Astrocyte (in vitro differentiated cells and primary cell): ENCODE measurements at regions not wholly inside any gene's neighbourhood (a gene's known extent, or its start where the extent isn't known, plus 50 kb on each side); places are given as distances from the start of the nearest gene placed in this dataset.

Experiments used
- DNase-seq: peaks from one replicate; pipeline ENCODE4 v3.0.0-alpha.2; 2010; ENCODE audit warnings: low read depth
- FAIRE-seq: peaks from 2 replicates; lab custom pipeline; 2011; peaks lifted over from hg19 to GRCh38; lab: Jason Lieb, UNC
- H2AFZ ChIP-seq: 2 replicates; pipeline ENCODE4 v1.6.0; 2012; ENCODE audit warnings: low read depth, low read length, inconsistent platforms
- H3K27ac ChIP-seq: 2 replicates; pipeline ENCODE4 v1.5.1; 2011; ENCODE audit warnings: low read depth, low read length, inconsistent platforms
- H3K27me3 ChIP-seq: 2 replicates; pipeline ENCODE4 v1.6.0; 2011; ENCODE audit warnings: low read length, inconsistent platforms; ENCODE audit not compliant: insufficient read depth
- H3K36me3 ChIP-seq: 2 replicates; pipeline ENCODE4 v1.5.1; 2011; ENCODE audit warnings: low read length, inconsistent platforms; ENCODE audit not compliant: insufficient read depth
- H3K4me1 ChIP-seq: 2 replicates; pipeline ENCODE4 v1.5.1; 2011; ENCODE audit warnings: low read length, inconsistent platforms; ENCODE audit not compliant: insufficient read depth
- H3K4me2 ChIP-seq: 2 replicates; pipeline ENCODE4 v1.6.0; 2012; ENCODE audit warnings: low read length, inconsistent platforms
- H3K4me3 ChIP-seq: 2 replicates; pipeline ENCODE4 v1.5.1; 2011; ENCODE audit warnings: low read depth, mild to moderate bottlenecking, low read length, inconsistent platforms; ENCODE audit not compliant: insufficient read depth
- H3K79me2 ChIP-seq: 2 replicates; pipeline ENCODE4 v1.6.0; 2012; ENCODE audit warnings: mild to moderate bottlenecking, low read length, inconsistent platforms; ENCODE audit not compliant: insufficient read depth
- H3K9ac ChIP-seq: 2 replicates; pipeline ENCODE4 v1.6.0; 2012; ENCODE audit warnings: mild to moderate bottlenecking, low read length, inconsistent platforms
- H3K9me3 ChIP-seq: 2 replicates; pipeline ENCODE4 v1.5.1; 2012; ENCODE audit warnings: low read depth, mild to moderate bottlenecking, low read length, inconsistent platforms; ENCODE audit not compliant: insufficient read depth
- H4K20me1 ChIP-seq: 2 replicates; pipeline ENCODE4 v1.6.0; 2012; ENCODE audit warnings: low read length, inconsistent platforms; ENCODE audit not compliant: insufficient read depth
- H3K27ac Mint-ChIP-seq: one replicate; pipeline ENCODE4 v1.8.0; 2021; ENCODE audit warnings: mild to moderate bottlenecking, mixed read lengths; ENCODE audit not compliant: unreplicated experiment
- H3K27me3 Mint-ChIP-seq: one replicate; pipeline ENCODE4 v1.8.0; 2021; ENCODE audit warnings: low read depth, mixed read lengths; ENCODE audit not compliant: unreplicated experiment
- H3K36me3 Mint-ChIP-seq: one replicate; pipeline ENCODE4 v1.8.0; 2021; ENCODE audit warnings: low read depth, mixed read lengths; ENCODE audit not compliant: unreplicated experiment
- H3K4me1 Mint-ChIP-seq: one replicate; pipeline ENCODE4 v1.8.0; 2021; ENCODE audit warnings: low read depth, mixed read lengths; ENCODE audit not compliant: unreplicated experiment
- H3K4me3 Mint-ChIP-seq: one replicate; pipeline ENCODE4 v1.8.0; 2021; ENCODE audit warnings: mild to moderate bottlenecking, moderate library complexity, mixed read lengths; ENCODE audit not compliant: unreplicated experiment
- H3K9me3 Mint-ChIP-seq: one replicate; pipeline ENCODE4 v1.8.0; 2021; ENCODE audit warnings: mild to moderate bottlenecking, mixed read lengths; ENCODE audit not compliant: unreplicated experiment
- CTCF ChIP-seq: IDR thresholded peaks from 2 replicates; pipeline ENCODE4 v1.5.1; 2011; ENCODE audit warnings: low read depth, mild to moderate bottlenecking, inconsistent platforms, low read length, moderate library complexity; ENCODE audit not compliant: insufficient read depth
- EZH2 ChIP-seq: IDR thresholded peaks from 2 replicates; pipeline ENCODE4 v1.6.1; 2012; ENCODE audit warnings: mild to moderate bottlenecking, low read length, inconsistent platforms; ENCODE audit not compliant: insufficient read depth

GRCh38 chr1:104136621-104137020 is 386.9 kb downstream of the AMY1C start:
- Mint-ChIP-seq H3K4me1 (no peaks in the 10 kb centered on the region), H3K36me3 (no peaks in the 10 kb centered on the region), H3K9me3 (no peaks in the 10 kb centered on the region), H3K4me3 (no peak overlapping the region), H3K27me3 (no peaks in the 10 kb centered on the region), H3K27ac (no peak overlapping the region)
- Histone ChIP-seq H3K9ac (no peak overlapping the region), H2AFZ (no peak overlapping the region), H3K4me1 (no peaks in the 10 kb centered on the region), H3K4me2 (no peak overlapping the region), H3K27ac (no peak overlapping the region), H4K20me1 (no peaks in the 10 kb centered on the region), H3K79me2 (no peaks in the 10 kb centered on the region), H3K36me3 (no peaks in the 10 kb centered on the region), H3K27me3 (no peaks in the 10 kb centered on the region), H3K9me3 (no peaks in the 10 kb centered on the region), H3K4me3 (no peak overlapping the region)
- FAIRE-seq = no peak
- DNase-seq = no peak
- TF ChIP-seq CTCF (no peak), EZH2 (no peak)

GRCh38 chr1:104156738-104157137 is 407.0 kb downstream of the AMY1C start:
- no peaks in the 10 kb centered on the region for H3K9me3 ChIP-seq
- H3K79me2 ChIP-seq = no peaks in the 10 kb centered on the region
- no peak overlapping the region for H2AFZ ChIP-seq
- H3K4me2 ChIP-seq = no peak overlapping the region
- no peak overlapping the region for H3K27ac Mint-ChIP-seq
- H3K27me3 ChIP-seq = no peaks in the 10 kb centered on the region
- no peak for TF ChIP-seq CTCF
- no peak for TF ChIP-seq EZH2
- H3K9ac ChIP-seq = no peak overlapping the region
- no peaks in the 10 kb centered on the region for H4K20me1 ChIP-seq
- H3K36me3 Mint-ChIP-seq = no peaks in the 10 kb centered on the region
- H3K36me3 ChIP-seq = no peaks in the 10 kb centered on the region
- H3K9me3 Mint-ChIP-seq = no peaks in the 10 kb centered on the region
- no peak overlapping the region for H3K27ac ChIP-seq
- DNase-seq (no peak), FAIRE-seq (no peak)
- H3K4me3 Mint-ChIP-seq = no peak overlapping the region
- H3K4me1 ChIP-seq = no peaks in the 10 kb centered on the region
- H3K4me3 ChIP-seq = no peak overlapping the region
- no peaks in the 10 kb centered on the region for H3K27me3 Mint-ChIP-seq
- H3K4me1 Mint-ChIP-seq = no peaks in the 10 kb centered on the region

- no peak for DNase-seq
- no peak overlapping the region for H3K27ac Mint-ChIP-seq
- Histone ChIP-seq H2AFZ (no peak overlapping the region), H3K36me3 (no peaks in the 10 kb centered on the region), H3K79me2 (no peaks in the 10 kb centered on the region), H3K27ac (no peak overlapping the region), H3K9ac (no peak overlapping the region), H3K4me1 (no peaks in the 10 kb centered on the region), H3K27me3 (no peaks in the 10 kb centered on the region), H3K9me3 (no peaks in the 10 kb centered on the region), H3K4me3 (no peak overlapping the region), H4K20me1 (no peaks in the 10 kb centered on the region), H3K4me2 (no peak overlapping the region)
- H3K36me3 Mint-ChIP-seq = no peaks in the 10 kb centered on the region
- H3K4me3 Mint-ChIP-seq = no peak overlapping the region
- no peaks in the 10 kb centered on the region for H3K27me3 Mint-ChIP-seq
- H3K9me3 Mint-ChIP-seq = no peaks in the 10 kb centered on the region
- TF ChIP-seq CTCF = no peak
- TF ChIP-seq EZH2 = no peak
- FAIRE-seq = no peak
- H3K4me1 Mint-ChIP-seq = no peaks in the 10 kb centered on the region
Observed at GRCh38 chr1:104163912-104164476, 414.3 kb downstream of the AMY1C start.
